ENCODE measurements at regions not wholly inside any gene's neighbourhood (a gene's known extent, or its start where the extent isn't known, plus 50 kb on each side); places are given as distances from the start of the nearest gene placed in this dataset.

DNA sequence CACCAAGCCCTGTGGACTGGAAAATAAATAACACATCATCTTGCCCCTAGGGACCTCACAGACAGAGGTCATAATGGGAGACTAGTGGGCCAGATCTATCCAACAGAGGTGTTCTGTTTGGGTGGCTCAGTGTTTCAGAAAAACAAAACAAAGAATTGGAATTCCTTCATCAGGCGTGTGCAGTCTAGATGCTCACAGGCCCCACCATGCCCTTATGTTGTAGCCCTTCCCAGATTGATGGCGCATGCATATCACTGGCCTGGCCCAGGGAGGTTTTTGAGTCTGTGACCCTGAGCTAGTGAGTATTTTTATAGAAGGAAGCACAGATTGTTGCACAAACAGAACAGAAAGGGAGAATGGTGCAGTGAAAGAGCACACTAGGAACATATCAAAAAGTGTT lies 859.6 kb downstream of the BCL11B start:
- Histone ChIP-seq H3K27me3 (no peaks in the 10 kb centered on the region), H3K27ac (no peak overlapping the region), H3K36me3 (no peaks in the 10 kb centered on the region), H3K4me3 (no peak overlapping the region), H3K9me3 (no peaks in the 10 kb centered on the region), H3K4me1 (peaks cover 7% of the 10 kb centered on the region)
- no peak for TF ChIP-seq CTCF (IDR thresholded peaks at IDR 0.05)
- no peak for TF ChIP-seq POLR2A (IDR thresholded peaks at IDR 0.05)
- no peak for TF ChIP-seq POLR2AphosphoS5 (IDR thresholded peaks at IDR 0.05)
- no peak for TF ChIP-seq EP300 (IDR thresholded peaks at IDR 0.05)
- no peak for DNase-seq (ENCODE audit: low spot score in 2 of 2)
- 78% methylated on average over 2 of the region's 2 CpGs for WGBS

GRCh38 chr14:98415766-98416165 lies 856.2 kb downstream of the BCL11B start:
- no peak for TF ChIP-seq EP300 (IDR thresholded peaks at IDR 0.05)
- no peak for TF ChIP-seq POLR2A (IDR thresholded peaks at IDR 0.05)
- TF ChIP-seq POLR2AphosphoS5 (IDR thresholded peaks at IDR 0.05), result no peak
- no peak for TF ChIP-seq CTCF (IDR thresholded peaks at IDR 0.05)
- Histone ChIP-seq H3K27ac (no peak overlapping the region), H3K36me3 (no peaks in the 10 kb centered on the region), H3K4me3 (no peak overlapping the region), H3K9me3 (no peaks in the 10 kb centered on the region), H3K27me3 (peaks cover 3% of the 10 kb centered on the region), H3K4me1 (peaks cover 7% of the 10 kb centered on the region)
- WGBS, result 85% methylated on average over 6 of the region's 6 CpGs
- DNase-seq (ENCODE audit: low spot score in 2 of 2), result no peak

- H3K27ac ChIP-seq, result no peak overlapping the region
- no peak overlapping the region for H3K4me3 ChIP-seq
- H3K27me3 ChIP-seq, result peaks cover 3% of the 10 kb centered on the region
- 86% methylated on average over 15 of the region's 15 CpGs for WGBS
- H3K4me1 ChIP-seq, result no peaks in the 10 kb centered on the region
- no peaks in the 10 kb centered on the region for H3K36me3 ChIP-seq
- DNase-seq (ENCODE audit: low spot score in 2 of 2), result no peak
- TF ChIP-seq POLR2A (IDR thresholded peaks at IDR 0.05), result no peak
- TF ChIP-seq EP300 (IDR thresholded peaks at IDR 0.05), result no peak
- no peak for TF ChIP-seq POLR2AphosphoS5 (IDR thresholded peaks at IDR 0.05)
- TF ChIP-seq CTCF (IDR thresholded peaks at IDR 0.05), result no peak
- H3K9me3 ChIP-seq, result no peaks in the 10 kb centered on the region
Measured at GRCh38 chr14:98417001-98417400, 855.0 kb downstream of the BCL11B start.

- no peaks in the 10 kb centered on the region for H3K4me1 ChIP-seq
- H3K36me3 ChIP-seq, result no peaks in the 10 kb centered on the region
- 93% methylated on average over 2 of the region's 2 CpGs for WGBS
- TF ChIP-seq POLR2AphosphoS5 (IDR thresholded peaks at IDR 0.05), result no peak
- no peak for TF ChIP-seq EP300 (IDR thresholded peaks at IDR 0.05)
- no peak for TF ChIP-seq CTCF (IDR thresholded peaks at IDR 0.05)
- TF ChIP-seq POLR2A (IDR thresholded peaks at IDR 0.05), result no peak
- DNase-seq (ENCODE audit: low spot score in 2 of 2), result no peak
- no peak overlapping the region for H3K4me3 ChIP-seq
- no peaks in the 10 kb centered on the region for H3K27me3 ChIP-seq
- H3K27ac ChIP-seq, result no peak overlapping the region
- no peaks in the 10 kb centered on the region for H3K9me3 ChIP-seq
Measured at GRCh38 chr14:98428483-98428994, 843.5 kb downstream of the BCL11B start.

- WGBS, result 68% methylated on average over 4 of the region's 4 CpGs
Measured at GRCh38 chr14:98433436-98433835, 838.6 kb downstream of the BCL11B start.

More at GRCh38 chr14:98433436-98433835, 838.6 kb downstream of the BCL11B start:
- Histone ChIP-seq H3K4me3 (no peak overlapping the region), H3K9me3 (no peaks in the 10 kb centered on the region), H3K36me3 (no peaks in the 10 kb centered on the region), H3K27ac (no peak overlapping the region), H3K4me1 (no peaks in the 10 kb centered on the region), H3K27me3 (no peaks in the 10 kb centered on the region)
- TF ChIP-seq POLR2A (IDR thresholded peaks at IDR 0.05) (no peak), POLR2AphosphoS5 (IDR thresholded peaks at IDR 0.05) (no peak), CTCF (IDR thresholded peaks at IDR 0.05) (no peak)
- no peak for DNase-seq (ENCODE audit: low spot score in 2 of 2)

All from suprapubic skin (tissue), 4 donors.